COLO668 (cell line): ENCODE measurements at regions not wholly inside any gene's neighbourhood (a gene's known extent, or its start where the extent isn't known, plus 50 kb on each side); places are given as distances from the start of the nearest gene placed in this dataset.
"Not testable (repeated sequence)": the region's sequence is repeated elsewhere in the genome, so short reads cannot be mapped to it uniquely, and the experiment has no call there.

Experiments
- DNase-seq: peaks from one replicate; lab custom pipeline; 2025; ENCODE audit not compliant: unreplicated experiment; lab: John Stamatoyannopoulos, UW

- no peak for DNase-seq
These were observed 584.2 kb upstream of the MBL2 start for GRCh38 chr10:53356616-53357349.

DNA sequence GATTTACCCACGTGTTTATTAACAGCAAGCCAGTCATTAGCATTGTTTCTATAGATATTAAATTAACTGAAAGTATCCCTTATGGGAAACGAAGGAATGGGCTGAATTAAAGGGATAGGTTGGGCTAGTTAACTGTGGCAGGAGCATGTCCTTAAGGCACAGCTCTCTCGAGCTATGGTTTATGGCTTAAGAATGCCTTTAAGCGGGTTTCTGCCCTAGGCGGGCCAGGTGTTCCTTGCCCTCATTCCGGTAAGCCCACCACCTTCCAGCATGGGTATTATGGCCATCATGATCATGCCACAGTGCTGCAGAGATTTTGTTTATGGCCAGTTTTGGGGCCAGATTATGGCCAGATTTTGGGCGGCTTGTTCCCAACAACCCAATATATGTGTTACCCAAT, 569.9 kb upstream of the MBL2 start:
- not testable (repeated sequence) for DNase-seq

GRCh38 chr10:53338199-53338598, 565.6 kb upstream of the MBL2 start:
- not testable (repeated sequence) for DNase-seq

GRCh38 chr10:53335803-53336422, 563.3 kb upstream of the MBL2 start:
- DNase-seq: not testable (repeated sequence)

GRCh38 chr10:53331460-53331859, 558.9 kb upstream of the MBL2 start:
- DNase-seq: no peak

GRCh38 chr10:53326401-53327305, 554.1 kb upstream of the MBL2 start:
- not testable (repeated sequence) for DNase-seq

- no peak for DNase-seq
These were observed 552.5 kb upstream of the MBL2 start for GRCh38 chr10:53325066-53325465.

DNA sequence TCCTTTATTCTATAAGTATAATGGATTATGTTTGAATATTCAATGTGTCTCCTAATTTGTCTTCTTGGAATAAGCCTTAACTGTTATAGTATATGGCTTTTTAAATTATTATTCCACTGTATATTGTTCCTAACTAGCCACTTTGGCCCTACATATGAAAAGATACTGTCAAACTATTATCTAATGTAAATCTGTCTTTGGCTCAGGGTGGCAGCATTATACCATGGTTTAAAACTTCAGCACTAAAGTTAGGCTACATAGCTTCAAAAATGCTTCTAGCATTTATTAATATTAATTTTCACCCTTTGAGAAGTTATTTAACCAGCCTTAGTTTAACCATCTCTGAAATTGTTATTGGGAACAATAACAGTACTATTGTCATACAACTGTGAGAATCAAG, 543.1 kb upstream of the MBL2 start:
- DNase-seq: no peak

GRCh38 chr10:53314876-53315275, 542.3 kb upstream of the MBL2 start:
- no peak for DNase-seq

DNA sequence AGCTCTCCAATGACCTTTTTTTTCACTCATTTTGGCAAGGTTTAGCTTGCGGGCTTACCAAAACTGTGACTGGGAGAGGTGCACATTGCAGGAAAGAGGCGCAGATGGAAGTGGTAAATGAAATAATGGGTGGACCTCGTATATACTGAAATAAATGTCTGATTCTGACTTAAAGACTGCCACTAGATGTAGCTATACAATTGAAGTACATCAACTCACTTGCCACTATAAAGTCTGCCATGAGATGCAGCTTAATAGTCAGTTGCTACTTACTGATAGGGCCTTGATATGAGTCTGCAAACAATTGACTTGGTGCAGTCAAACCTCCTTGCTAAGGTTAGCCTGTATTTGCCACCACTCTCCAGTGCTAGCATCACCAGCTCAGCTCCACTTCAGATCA, 525.9 kb upstream of the MBL2 start:
- no peak for DNase-seq

DNA sequence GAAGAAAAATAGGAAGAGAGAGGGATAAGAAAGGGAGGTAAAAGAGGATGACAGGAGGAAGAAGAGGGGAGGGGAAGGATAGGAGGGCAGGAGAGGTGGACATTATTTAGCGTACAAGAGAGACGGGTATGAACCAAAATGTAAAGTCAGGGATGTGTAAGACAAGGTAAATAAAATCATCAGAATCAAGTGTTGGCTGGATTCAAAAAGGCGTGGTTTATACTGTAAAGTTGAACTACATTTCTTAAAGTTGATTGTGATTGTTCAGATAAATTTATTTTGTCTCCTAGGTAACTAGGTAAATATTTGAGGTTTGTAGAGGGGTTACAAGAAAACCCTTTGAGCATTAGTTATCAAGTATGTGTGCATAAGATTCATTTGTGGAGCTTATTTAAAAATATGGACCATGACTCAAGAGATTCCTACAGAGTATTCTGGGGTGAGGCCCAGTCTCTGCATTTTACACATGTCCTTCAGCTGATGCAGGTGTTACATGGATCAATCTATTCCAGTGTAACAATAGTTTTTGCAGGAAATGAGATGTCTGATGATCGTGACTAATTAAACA, 512.1 kb upstream of the MBL2 start:
- DNase-seq: no peak

- no peak for DNase-seq
These were observed 504.2 kb upstream of the MBL2 start for GRCh38 chr10:53276797-53277196.

GRCh38 chr10:53269482-53269881, 496.9 kb upstream of the MBL2 start:
- DNase-seq: no peak

GRCh38 chr10:53260213-53260612, 487.6 kb upstream of the MBL2 start:
- no peak for DNase-seq

- DNase-seq: no peak
These were observed 484.0 kb upstream of the MBL2 start for GRCh38 chr10:53256623-53257022.

- DNase-seq: no peak
These were observed 483.1 kb upstream of the MBL2 start for GRCh38 chr10:53255661-53256205.

DNA sequence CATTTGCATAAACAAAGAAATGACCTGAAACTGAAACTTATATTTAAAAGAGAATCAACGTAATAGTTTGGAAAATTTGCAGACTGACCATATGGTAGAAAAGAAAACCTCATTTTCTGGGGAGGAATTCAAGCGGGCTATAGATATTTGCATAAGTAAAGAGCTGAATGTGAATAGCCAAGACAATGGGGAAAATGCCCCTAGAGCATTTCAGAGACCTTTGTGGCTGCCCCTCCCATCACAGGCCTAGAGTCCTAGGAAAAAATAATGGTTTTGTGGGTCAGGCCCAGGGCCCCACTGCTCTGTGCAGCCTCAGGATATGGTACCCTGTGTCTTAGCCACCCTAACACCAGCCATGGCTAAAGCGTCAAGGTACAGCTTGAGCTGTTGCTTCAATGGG, 480.6 kb upstream of the MBL2 start:
- no peak for DNase-seq

- DNase-seq: no peak
These were observed 467.3 kb upstream of the MBL2 start for GRCh38 chr10:53239873-53240272.

DNA sequence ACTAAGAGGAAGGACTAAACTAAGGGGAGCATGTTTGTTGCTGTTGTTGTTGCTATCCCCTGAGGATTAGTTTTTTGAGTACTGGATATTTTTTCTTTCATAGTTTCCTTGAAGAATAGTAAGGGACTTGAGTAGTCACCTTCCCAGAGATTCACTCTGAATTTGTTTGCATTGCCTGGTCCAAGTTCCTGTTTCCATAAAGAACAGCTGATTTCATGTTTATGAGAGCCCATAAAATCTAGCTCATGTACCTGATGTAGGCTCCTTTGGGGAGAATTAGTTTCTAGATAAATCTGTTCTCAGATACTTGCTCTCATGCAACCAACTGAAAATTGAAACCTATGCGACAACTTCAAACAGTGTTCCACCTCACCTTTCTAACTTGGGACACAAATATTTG, 464.4 kb upstream of the MBL2 start:
- no peak for DNase-seq

- DNase-seq: no peak
These were observed 461.2 kb upstream of the MBL2 start for GRCh38 chr10:53233749-53234148.

DNA sequence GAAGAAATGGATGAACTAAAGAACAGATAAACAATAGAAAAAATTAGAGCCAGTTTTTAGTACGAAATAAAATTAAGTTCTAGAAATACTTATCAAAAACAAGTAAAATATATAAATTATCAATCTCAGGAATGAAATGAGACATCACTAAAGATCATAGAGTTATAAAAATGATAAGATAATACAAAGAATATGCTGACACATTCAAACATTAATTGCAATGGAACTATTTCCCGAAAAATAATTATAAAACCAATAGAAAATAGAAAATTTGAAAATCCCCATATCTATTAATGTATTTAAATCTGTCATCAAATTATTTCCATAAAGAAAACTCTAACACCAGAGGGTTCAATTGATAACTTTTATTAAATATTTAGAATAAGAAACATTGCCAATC, 458.1 kb upstream of the MBL2 start:
- no peak for DNase-seq
